HG02885 (cell line): ENCODE measurements at regions not wholly inside any gene's neighbourhood (a gene's known extent, or its start where the extent isn't known, plus 50 kb on each side); places are given as distances from the start of the nearest gene placed in this dataset.

ENCODE experiments used
- ATAC-seq: cut with Tn5 transposase; IDR thresholded peaks from one replicate; pipeline ENCODE4 v1.9.1; 2021; ENCODE audit warnings: mild to moderate bottlenecking; ENCODE audit not compliant: unreplicated experiment, poor library complexity

DNA sequence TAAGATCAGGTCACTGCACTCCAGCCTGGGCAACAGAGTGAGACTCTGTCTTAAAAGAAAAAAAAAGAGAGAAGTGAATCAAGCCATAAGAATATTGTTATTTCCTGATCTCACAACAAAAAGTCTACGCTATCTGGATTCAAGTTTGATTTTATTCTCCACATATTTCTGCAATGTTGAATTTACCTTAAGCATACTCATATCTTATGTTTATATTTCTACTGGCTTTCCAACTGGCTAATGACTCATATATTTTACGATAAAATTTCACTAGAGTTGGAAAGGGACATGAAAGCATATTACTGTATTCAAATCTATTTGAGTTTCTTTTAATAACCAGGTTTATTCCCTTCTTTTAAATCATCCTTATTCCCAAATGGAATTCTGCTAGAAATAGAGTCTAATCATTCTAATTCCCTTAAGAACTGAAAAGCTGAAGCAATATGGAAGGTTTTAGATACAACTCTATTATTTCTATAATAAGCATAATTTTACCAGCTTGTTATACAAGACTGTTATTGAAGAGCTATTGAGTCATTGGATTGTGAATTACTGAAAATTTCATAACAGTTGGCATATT, 276.9 kb upstream of the HS3ST5 start:
- no peak for ATAC-seq

DNA sequence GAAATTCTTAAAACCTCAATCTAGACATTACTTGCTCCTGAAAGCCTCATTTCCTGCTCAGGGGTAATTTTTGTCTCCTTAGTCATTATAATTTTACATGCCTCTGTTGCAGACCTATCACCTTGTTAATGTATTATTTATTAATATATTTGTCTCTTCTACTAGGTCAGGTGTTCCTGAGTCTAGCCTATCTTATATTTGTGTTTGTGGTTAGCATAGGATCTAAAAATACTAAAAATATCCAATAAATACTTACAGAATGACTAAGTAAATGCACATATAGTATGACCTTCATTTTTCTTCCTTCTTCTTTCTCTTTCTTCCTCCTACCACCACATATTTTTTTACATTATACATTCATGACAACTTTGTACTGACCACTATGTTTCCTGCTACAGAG, 268.9 kb upstream of the HS3ST5 start:
- no peak for ATAC-seq

DNA sequence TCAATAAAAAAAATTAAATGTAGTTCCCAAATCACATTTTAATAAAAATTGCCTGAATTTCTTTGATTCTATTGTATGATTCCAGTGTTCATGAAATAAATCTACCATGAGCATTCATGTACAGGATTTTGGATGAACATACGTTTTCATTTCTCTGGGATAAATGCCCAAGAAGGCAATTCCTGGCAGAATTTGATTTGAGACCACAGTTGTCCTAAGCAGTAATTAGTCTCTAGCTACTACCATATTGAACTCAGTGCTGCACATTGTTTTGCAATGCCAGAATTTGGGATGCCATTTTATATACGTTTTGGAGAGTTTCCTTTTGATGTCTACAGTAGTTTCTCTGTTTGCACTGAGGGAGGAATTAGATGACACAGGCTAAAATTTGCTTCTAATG, 265.3 kb upstream of the HS3ST5 start:
- ATAC-seq = no peak

DNA sequence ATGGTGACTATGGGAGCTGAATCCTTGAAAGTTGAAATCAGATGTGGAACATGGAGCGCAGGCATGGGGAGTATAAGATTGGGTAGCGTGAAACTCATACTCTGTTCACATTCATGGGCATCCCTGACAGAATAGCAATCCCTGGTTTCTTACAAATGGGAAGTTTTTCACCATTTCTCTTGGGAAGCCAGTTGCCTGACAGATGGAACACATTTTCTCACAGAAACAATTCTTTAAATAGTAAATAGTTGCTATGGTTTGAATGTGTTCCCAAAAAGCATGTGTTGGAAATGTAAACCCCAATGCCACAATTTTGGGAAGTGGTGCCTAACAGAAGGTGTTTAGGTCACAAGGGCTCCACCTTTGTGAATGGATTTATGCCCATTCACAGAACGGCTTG, 262.8 kb upstream of the HS3ST5 start:
- ATAC-seq = no peak

DNA sequence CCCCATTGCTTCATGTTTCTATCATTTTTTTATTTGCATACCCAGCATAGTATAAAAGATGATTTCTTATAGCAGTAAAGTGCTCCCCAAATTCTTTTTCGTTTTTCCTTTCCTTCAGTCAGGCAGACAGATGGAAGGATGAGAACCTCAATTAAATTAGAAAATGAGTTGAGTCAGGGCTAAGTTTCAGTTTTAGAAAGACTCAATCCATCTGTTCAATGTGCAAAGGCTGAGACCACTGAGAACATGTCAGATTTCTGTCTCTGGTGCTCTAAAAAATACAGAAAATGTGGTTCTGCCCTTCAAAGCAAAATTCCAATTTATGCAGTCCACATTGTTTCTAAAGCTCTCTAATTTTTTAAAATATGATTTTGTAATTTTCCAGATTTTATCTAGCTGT, 257.6 kb upstream of the HS3ST5 start:
- no peak for ATAC-seq

DNA sequence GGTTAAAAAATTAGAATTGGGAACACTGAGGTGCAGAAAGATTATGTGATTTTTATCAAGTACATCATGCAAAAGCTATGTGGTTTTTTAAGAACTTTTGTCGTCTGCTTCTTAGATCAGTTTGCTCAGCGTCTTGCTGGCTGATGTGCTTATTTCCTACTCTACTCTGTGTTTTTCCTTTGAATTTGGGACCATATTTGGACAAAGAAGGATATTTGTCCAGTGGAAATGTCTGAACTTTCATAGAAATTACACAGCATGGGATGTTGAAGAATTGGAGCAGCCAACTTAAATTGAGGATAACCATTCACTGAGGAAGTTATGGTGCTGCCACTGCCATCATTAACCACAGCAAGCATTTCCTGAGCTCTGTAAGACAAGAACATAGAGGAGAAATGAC, 252.8 kb upstream of the HS3ST5 start:
- ATAC-seq = no peak

DNA sequence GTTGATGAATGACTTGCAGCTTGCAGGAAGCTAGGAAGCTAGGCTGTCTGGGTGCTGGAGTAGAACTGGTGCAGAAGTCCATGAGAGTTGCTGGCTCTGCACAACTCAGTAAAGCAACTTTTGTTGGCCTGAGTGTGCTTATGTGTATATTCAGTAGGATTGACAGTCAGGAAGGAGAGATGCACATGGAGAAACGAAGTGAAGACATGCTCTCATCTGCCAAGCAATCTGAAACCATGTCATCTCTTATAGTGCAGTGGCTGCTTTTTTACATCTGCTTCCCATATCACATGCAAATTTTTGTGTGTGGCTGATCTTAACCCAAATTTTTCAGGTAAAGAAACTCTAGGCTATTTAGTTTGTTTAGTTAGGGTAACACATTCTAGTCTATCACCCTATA, 252.4 kb upstream of the HS3ST5 start:
- no peak for ATAC-seq

DNA sequence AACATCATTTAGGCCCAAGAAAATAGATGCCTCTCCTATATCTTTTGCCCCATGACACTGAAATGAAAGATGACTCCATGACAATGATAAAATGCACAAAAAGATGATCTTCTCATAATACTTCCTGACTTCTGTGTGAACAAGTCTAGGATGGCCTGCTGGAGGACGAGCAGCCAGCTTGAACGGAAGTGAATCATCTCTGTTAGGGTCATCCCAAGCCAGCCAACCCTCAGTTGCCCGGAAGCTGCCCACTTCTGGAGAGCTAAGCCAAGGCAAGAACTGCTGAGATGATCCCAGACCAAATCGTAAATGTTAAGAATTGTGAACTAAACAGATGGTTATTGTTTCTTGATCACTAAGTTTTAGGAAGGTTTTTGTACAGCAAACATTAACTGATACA, 249.7 kb upstream of the HS3ST5 start:
- ATAC-seq = no peak

DNA sequence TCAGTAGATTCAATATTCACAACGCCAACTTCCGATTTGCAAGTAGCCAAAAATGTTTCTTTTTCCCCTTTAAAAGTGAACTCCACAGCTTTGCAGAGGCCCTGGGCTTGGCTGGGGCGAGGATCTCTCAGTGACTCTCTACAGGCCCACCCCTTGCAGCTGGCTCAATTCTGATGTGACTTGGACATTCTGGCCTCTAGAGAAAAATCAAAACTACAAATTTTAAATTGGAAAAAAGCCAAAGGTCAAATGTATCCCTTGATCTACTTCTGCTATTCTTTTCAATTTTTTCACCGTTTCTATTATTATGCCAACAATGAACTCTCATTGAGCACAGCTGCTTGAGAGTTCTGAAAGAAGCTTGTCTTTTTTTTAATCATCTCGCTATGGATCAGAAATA, 245.9 kb upstream of the HS3ST5 start:
- no peak for ATAC-seq

DNA sequence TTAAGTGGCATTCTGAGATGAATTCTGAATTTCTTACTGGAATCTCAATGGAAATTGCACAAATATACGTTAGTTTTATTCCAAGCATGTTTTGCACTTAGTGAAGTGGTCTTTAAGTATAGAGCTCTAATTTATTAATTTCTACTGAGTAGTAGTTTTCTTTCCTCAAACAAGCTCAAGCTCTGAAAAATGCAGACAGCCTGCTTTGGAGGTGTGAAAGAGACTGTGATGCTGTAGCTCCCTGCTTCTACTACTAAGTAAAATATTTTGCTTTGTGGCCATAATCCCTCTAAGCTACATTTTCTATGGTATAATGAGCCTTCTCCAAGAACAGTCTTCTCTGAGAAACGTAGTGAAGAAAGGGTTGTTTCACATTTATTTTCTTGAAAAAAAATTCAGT, 243.5 kb upstream of the HS3ST5 start:
- no peak for ATAC-seq

DNA sequence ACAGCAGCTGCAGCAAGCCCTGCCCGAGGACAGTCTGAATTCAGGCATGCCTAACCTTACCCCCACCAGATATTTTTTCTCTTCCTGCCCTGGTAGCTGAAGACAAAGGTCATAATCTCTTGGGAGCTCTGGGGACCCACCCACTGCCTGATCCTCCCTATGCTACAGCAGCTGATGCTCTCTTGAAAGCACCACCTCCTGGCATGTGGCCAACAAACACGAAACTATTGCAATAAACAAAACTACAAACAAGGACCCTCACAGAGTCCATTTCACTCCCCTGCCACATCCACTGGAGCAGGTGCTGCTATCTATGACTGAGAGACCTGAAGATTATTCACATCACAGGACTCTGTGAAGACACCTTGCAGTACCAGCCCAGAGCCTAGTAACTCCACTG, 238.5 kb upstream of the HS3ST5 start:
- ATAC-seq = no peak

DNA sequence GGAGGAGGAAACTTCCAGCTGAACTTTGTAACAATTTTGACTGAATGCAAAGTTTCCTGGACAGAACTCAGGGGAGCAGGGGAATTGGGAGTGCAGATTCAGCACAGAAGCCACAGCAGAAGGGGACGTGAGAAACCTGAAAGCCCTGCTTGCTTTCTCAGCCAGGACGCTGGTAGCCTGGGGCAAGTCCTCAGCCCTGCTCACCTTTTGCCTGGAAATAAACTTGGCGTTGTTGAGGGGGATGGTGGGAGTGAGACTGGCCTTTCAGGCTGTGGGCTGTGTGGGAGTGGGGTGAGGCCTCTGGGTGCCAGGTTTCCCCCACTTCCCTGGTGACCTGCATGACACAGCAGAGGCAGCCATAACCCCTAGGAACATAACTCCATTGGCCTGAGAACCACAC, 238.1 kb upstream of the HS3ST5 start:
- no peak for ATAC-seq

DNA sequence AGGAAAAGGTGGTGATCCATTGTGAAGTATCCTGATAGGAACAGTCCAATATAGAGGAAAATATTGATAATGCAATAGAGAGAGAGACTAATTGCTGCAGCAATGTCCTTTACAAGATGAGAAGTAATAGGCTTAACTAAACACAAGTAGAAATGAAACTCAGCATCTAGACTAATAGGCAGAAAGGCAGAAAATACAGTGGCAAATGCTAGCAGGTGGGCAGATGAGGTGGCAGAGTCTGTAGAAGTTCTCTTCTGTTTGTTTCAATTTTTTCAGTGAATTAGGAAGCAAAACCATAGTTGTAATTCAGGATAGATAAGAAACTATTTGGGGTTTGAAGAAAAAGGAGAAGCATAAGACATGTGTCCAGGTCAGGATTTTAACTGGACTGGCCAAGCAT, 236.7 kb upstream of the HS3ST5 start:
- ATAC-seq = no peak

DNA sequence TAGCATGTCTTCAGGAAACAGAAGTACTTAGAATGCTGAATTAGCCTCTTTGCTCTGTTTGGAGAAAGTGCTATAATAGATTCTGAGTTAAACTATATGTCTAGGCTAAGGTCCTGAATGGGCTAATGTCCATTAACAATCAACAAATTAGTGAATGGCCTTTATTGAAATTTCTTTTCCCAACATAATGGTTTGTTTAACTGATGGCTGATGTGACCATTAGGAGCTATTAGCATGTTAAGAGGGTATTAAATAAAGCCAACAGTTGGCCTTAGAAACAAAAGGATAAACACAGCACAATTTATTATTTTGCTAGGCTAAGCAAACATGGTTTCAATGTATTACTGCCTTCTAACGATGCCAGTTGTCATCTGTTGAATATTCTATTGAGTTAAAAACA, 234.3 kb upstream of the HS3ST5 start:
- no peak for ATAC-seq

DNA sequence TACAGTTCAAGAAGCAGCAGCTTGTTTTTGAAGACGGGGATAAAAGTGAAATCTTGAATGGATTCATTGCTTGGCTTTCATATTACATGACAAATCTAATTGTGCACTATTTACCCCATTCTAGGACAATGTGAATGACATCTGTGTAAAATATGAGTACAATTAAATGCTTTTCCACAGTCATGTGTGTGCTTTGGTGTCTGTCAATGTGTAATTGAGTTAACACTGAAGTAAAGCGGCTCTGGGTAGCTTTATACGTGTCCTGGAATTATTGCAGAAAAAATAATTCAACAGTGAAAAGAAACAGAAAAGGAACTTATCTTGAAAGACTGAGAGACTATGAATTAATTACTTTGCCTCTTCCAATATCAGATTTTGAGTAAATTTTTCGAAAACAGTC, 233.5 kb upstream of the HS3ST5 start:
- ATAC-seq = no peak

DNA sequence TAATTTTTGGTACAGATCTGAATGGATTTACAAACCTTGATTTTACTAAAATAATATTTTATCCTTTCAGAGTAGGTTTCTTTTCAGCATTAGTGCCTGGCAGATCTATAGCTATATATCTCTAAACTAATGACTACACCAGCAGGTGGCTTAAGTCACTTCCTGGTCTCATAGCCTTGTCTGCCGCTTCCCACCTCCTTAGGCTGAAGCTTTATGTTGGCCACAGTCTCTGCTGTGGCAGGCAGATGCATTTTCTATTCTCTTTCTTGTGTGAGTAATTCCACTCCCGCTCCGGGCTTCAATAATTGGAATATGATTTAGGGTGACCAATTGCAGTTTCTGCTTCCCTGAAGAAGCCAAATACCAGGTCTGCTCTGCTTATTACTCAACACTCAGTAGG, 226.8 kb upstream of the HS3ST5 start:
- ATAC-seq = no peak

DNA sequence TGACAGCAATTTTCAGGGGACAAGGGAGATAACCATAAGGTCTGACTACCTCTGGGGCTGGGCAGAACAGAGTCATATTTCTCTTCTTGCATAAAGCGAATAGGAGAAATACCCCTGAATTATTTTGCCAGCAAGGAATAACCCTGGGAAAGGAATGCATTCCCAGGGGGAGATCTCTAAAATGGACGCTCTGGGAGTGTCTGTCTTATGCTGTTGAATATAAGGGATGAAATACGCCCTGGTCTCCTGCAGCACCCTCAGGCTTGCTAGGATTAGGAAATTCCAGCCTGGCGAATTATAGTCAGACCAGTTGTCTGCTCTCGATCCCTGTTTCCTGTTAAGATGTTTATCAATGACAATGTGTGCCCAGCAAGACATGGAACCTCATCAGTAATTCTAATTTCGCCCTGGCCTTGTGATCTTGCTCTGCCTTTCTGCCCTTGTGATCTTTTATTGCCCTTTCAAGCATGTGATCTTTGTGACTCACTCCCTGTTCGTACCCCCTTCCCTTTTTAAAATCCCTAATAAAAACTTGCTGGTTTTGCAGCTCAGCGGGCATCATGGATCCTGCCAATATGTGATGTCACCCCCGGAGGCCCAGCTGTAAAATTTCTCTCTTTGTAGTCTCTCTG, 221.6 kb upstream of the HS3ST5 start:
- no peak for ATAC-seq

DNA sequence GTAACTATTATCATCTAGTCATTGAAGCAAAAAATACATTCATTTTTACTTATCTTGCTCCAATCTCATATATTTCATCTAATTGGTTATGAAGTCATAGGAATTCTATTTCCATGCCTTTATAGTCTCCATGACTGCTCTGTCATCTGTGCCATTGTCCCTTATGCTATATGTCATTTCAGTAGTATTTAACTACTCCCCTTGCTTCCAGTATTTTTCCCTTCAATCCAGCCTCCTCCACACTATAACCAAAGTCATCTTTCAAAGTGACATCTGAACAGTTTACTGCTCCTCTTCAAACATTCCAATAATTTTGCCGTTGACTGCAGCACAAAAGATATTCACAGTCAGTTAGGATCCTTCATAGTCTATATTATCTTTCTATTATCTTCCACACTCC, 216.6 kb upstream of the HS3ST5 start:
- ATAC-seq = no peak

DNA sequence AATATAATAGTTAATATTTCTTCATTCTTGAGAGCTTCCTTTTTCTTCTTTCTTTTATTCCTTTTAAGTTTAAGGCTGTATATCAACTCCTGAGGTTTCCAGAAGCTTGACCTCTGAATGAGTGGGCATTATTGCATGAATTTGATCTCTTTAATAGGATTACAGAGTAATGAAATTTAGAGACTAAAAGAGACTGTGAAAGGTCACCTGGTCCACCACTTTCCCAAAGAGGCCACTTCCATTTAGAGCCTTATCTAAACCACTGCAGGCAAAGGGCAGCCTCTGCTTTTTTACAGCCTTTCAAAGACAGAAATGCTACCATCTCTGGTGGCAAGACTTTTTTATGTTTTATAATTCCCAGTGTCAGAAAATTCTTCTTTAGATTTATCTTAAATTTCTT, 215.3 kb upstream of the HS3ST5 start:
- ATAC-seq = no peak

DNA sequence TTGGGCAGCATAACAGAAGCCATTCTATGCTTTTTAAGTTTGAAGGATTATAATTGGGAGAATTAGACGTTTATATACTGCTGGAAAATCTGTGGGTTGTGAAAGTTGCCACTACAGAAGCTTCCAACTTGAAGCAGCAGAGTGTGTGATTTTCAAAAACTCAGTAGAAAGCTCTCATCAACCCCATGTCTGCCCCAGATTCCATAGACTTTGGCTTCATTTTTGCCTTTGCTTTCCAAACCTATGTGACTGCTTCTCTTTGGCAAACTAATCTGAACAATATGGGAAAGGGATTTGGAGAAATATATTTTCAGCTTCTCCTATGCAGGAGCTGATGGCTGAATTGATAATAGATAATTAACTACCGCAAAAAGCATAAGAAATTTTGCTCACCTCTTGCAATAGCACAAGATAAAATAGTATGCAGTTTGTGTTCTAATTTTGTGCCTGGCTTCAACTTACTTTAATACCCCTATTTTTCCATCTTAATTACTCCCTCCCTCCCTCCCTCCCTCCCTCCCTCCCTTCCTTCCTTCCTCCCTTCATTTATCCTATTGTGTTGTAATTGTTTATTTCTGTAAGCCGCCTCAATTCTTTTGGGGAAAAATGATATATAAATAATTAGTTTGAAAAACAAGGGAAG, 214.1 kb upstream of the HS3ST5 start:
- no peak for ATAC-seq

DNA sequence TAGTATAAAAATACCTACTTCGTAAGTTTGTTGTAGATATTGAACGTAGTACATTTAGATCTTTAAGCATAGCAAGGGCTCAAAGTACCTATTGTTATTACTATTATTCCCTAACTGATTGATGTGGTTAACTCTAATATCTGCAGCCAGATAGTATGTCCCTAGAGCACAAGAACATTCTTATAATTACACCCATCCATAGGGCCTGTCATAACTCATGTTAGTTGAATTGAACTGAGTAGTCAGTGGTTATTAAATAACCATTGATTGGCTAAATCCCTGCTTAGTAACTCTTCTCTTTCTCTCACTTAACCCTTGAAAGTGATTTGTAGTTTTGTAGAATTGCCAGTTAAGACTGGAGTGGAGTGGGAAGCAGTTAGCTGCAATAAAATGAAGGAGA, 207.5 kb upstream of the HS3ST5 start:
- ATAC-seq = no peak

DNA sequence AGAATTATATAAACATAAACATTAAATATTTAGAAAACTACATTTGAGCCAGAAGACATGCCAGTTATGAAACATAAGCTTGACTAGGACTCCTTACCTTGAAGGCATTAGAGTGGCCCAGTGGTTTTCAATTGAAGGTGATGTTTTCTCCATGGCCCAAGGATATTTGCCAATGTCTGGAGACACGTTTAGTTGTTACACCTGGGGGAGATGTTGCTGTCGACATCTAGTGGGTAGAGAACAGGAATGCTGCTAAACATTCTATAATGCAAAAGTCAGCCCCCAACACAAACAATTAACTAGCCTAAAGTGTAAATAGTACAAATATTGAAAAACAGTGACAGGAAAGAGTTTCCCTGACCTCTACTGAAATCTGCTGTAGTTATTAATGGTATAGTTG, 200.9 kb upstream of the HS3ST5 start:
- ATAC-seq = no peak
